PFSK-1 (cell line): ENCODE measurements at regions not wholly inside any gene's neighbourhood (a gene's known extent, or its start where the extent isn't known, plus 50 kb on each side); places are given as distances from the start of the nearest gene placed in this dataset.

ENCODE experiments used
- FOXP2 ChIP-seq: optimal IDR thresholded peaks from 2 replicates; pipeline ENCODE3; 2011; ENCODE audit warnings: borderline replicate concordance, control low read depth, inconsistent platforms; ENCODE audit not compliant: insufficient read depth; ENCODE audit errors: extremely low read length, extremely low read depth
- POLR2AphosphoS5 ChIP-seq: IDR thresholded peaks from 2 replicates; pipeline ENCODE4 v1.6.1; 2012; ENCODE audit warnings: low read depth, mild to moderate bottlenecking, control low read depth, low read length, moderate library complexity
- SIN3A ChIP-seq: IDR thresholded peaks from 2 replicates; pipeline ENCODE4 v1.6.1; 2012; ENCODE audit warnings: mild to moderate bottlenecking, low read length, moderate library complexity, borderline replicate concordance; ENCODE audit not compliant: insufficient read depth
- TAF1 ChIP-seq: IDR thresholded peaks from 2 replicates; pipeline ENCODE4 v1.6.1; 2012; ENCODE audit warnings: low read length, control low read depth, borderline replicate concordance; ENCODE audit not compliant: insufficient read depth
- TF ChIP-seq, protein P1 (sequence below), 2 experiments: IDR thresholded peaks; 2 replicates each; pipeline versions ENCODE4 v1.6.1 to v1.8.0; 2011 to 2012; ENCODE audit warnings: low read depth in 2 of 2, low read length in 2 of 2, control low read depth in 1 of 2, inconsistent platforms in 1 of 2, mild to moderate bottlenecking in 1 of 2, moderate library complexity in 1 of 2; ENCODE audit not compliant: insufficient read depth in 1 of 2

DNA sequence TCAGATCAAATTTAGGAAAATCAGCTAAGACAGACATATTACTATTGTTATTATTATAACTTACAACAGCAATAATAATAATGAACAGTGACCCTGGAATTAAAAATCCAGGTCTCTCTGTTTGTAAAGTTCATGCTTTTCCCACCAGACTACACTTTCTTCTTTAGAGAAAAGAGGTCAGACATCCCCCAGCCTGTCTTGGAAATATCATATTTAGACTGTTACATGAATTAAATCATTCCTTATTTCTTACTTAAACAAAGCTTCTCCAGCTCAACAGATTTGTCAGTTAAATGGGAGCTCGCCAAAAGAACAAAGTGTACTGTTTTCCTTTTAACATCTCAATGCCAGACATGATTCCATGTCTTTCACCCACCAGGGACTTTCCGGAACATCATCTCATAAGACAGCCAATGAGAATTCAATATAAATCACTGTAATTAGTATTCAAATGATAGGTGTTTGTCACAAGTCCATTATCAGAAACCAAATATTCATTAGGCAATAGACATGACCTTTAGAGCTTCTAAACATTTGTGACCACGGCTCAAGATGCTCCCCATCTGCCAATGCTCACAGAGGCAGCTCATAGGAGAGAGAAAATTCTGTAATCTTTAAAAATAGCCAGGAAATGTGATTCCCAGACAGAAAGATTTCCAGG lies 351.9 kb downstream of the ENC1 start:
- no peak for TF ChIP-seq POLR2AphosphoS5
- no peak for TF ChIP-seq SIN3A
- TF ChIP-seq TAF1: no peak
- TF ChIP-seq, protein P1, sequence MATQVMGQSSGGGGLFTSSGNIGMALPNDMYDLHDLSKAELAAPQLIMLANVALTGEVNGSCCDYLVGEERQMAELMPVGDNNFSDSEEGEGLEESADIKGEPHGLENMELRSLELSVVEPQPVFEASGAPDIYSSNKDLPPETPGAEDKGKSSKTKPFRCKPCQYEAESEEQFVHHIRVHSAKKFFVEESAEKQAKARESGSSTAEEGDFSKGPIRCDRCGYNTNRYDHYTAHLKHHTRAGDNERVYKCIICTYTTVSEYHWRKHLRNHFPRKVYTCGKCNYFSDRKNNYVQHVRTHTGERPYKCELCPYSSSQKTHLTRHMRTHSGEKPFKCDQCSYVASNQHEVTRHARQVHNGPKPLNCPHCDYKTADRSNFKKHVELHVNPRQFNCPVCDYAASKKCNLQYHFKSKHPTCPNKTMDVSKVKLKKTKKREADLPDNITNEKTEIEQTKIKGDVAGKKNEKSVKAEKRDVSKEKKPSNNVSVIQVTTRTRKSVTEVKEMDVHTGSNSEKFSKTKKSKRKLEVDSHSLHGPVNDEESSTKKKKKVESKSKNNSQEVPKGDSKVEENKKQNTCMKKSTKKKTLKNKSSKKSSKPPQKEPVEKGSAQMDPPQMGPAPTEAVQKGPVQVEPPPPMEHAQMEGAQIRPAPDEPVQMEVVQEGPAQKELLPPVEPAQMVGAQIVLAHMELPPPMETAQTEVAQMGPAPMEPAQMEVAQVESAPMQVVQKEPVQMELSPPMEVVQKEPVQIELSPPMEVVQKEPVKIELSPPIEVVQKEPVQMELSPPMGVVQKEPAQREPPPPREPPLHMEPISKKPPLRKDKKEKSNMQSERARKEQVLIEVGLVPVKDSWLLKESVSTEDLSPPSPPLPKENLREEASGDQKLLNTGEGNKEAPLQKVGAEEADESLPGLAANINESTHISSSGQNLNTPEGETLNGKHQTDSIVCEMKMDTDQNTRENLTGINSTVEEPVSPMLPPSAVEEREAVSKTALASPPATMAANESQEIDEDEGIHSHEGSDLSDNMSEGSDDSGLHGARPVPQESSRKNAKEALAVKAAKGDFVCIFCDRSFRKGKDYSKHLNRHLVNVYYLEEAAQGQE (IDR thresholded peaks at IDR 0.05; ENCODE audit: insufficient read depth in 1 of 2, low read depth in 2 of 2, low read length in 2 of 2): no peak
- TF ChIP-seq FOXP2: no peak

DNA sequence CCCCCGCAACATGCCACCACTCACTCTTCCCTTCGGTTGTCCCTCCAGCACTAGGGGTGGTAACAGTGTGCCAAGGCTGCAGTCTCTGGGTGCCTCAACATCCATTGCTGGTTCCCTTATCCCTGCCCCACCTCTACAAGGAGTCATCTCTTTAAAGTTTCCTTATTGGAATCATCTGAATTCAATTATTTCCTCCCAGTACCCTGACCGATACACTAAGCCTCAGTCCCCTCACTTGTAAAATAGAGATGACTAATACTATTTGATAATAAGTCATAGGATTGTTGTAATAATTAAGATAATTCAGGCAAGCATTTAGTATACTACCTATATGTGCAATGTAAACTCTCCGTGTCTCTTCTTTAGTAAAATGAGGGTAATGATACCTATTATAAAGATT lies 352.5 kb downstream of the ENC1 start:
- TF ChIP-seq SIN3A: no peak
- no peak for TF ChIP-seq TAF1
- TF ChIP-seq, protein P1 (IDR thresholded peaks at IDR 0.05; ENCODE audit: insufficient read depth in 1 of 2, low read depth in 2 of 2, low read length in 2 of 2): no peak
- TF ChIP-seq POLR2AphosphoS5: no peak
- TF ChIP-seq FOXP2: no peak

DNA sequence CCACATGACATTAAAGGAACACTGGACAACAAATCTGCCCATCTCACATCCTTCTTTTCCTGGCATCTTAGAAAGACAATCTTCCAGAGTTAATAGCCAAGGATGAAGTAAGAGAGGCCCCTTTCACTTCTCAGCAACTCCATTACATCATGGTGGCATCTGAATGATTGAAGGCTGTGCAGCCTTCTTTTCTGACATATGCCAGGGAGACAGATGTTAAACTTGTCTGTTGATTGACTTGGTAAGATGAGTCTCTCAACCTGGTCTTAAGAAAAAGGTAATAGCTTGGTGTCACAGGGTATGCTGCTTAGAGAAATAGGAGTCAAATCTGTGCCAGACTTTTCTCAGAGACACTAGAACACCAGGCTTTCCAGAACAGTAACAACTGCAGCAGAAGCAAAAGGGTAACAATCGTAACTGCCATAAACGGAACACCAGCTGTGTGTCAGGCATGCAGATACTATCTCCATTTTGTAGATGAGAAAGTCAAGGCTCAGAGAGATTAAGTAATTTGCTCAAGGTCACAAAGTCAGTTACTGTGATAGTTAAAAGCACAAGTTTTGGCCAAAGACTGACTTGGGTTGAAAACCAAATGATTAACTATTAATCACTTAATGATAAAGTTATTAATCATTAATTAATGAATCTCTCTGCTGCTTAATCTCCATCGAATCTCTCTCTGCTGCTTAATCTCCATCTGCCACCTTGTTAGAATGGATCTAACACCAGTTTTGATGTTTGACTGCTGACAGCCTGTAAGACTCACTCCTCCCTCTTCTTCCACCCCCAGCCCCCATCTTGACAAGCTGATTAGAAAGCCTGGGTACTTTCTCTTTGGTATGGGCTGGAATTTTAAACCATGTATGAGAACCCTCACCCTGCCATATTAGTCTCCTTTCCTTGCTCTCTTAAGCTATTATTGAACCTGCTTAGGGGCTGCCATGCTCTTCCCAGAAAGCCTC lies 353.5 kb downstream of the ENC1 start:
- TF ChIP-seq SIN3A (no peak), FOXP2 (no peak), POLR2AphosphoS5 (no peak), TAF1 (no peak)
- TF ChIP-seq, protein P1 (IDR thresholded peaks at IDR 0.05; ENCODE audit: insufficient read depth in 1 of 2, low read depth in 2 of 2, low read length in 2 of 2): no peak

DNA sequence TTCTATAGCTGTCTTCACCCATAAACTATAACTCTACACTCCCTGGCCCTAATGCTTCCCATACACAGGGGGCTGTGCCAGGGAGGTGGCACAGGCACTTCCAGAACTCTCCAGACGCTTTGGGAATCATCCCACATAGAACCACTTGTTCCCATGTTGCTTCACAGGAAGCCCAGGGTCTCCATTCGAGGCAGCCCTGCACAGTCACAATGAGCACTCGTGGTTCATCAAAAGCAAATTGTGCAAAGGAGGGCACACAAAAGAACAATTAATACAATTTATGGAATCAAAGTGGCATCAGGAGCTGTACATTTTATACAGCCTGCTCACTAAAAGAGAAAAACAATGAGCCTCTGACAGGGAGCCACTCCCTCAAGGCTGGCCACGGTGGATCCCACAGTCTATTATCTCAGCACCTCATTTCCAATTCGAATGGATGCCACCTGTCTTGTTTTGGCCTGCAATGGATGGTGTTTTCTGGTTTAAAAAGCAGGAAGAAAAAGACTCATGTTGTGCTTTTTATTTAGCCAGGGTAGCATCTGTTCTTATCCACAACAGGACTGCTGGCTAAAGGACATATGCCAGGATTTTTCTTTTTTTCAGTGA lies 354.8 kb downstream of the ENC1 start:
- TF ChIP-seq POLR2AphosphoS5: no peak
- TF ChIP-seq, protein P1 (IDR thresholded peaks at IDR 0.05; ENCODE audit: insufficient read depth in 1 of 2, low read depth in 2 of 2, low read length in 2 of 2): no peak
- no peak for TF ChIP-seq SIN3A
- no peak for TF ChIP-seq TAF1
- TF ChIP-seq FOXP2: no peak
